ENCODE measurements at regions not wholly inside any gene's neighbourhood (a gene's known extent, or its start where the extent isn't known, plus 50 kb on each side); places are given as distances from the start of the nearest gene placed in this dataset.

GRCh38 chr1:112060261-112060660 is 70.8 kb upstream of the KCND3 start:
- Mint-ChIP-seq H3K27ac (ENCODE audit: unreplicated experiment) (no peak overlapping the region), H3K4me1 (ENCODE audit: low read depth) (no peaks in the 10 kb centered on the region), H3K27me3 (ENCODE audit: low read depth) (peaks cover 3% of the 10 kb centered on the region), H3K9me3 (ENCODE audit: low read depth) (no peaks in the 10 kb centered on the region), H3K4me3 (ENCODE audit: unreplicated experiment) (no peak overlapping the region), H3K36me3 (ENCODE audit: low read depth) (no peaks in the 10 kb centered on the region)
- DNase-seq (ENCODE audit: low spot score) = no peak
- TF ChIP-seq, protein P1, sequence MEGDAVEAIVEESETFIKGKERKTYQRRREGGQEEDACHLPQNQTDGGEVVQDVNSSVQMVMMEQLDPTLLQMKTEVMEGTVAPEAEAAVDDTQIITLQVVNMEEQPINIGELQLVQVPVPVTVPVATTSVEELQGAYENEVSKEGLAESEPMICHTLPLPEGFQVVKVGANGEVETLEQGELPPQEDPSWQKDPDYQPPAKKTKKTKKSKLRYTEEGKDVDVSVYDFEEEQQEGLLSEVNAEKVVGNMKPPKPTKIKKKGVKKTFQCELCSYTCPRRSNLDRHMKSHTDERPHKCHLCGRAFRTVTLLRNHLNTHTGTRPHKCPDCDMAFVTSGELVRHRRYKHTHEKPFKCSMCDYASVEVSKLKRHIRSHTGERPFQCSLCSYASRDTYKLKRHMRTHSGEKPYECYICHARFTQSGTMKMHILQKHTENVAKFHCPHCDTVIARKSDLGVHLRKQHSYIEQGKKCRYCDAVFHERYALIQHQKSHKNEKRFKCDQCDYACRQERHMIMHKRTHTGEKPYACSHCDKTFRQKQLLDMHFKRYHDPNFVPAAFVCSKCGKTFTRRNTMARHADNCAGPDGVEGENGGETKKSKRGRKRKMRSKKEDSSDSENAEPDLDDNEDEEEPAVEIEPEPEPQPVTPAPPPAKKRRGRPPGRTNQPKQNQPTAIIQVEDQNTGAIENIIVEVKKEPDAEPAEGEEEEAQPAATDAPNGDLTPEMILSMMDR (IDR thresholded peaks at IDR 0.05) = no peak

DNA sequence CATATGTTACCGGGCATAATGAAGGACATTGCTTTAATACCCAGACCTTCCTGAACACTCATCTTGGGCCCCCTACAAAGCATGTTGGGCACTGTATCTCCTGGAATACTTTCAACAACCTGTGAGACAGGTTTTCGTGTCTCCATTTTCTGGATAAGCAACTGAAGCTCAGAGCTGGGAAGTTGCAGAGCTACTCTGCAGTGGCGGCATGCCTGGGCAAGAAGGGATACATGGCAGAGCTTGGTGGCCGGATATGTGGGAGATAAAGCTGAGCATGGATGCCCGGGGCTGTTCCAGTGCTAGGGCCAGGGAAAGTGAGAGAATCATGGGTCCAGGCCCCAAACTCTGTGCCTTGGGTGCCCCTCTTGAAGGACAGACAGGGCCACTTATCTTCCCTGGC is 71.6 kb upstream of the KCND3 start:
- TF ChIP-seq, protein P1 (IDR thresholded peaks at IDR 0.05) = no peak
- H3K4me3 Mint-ChIP-seq (ENCODE audit: unreplicated experiment) = no peak overlapping the region
- DNase-seq (ENCODE audit: low spot score) = no peak
- no peak overlapping the region for H3K27ac Mint-ChIP-seq (ENCODE audit: unreplicated experiment)
- H3K36me3 Mint-ChIP-seq (ENCODE audit: low read depth) = no peaks in the 10 kb centered on the region
- H3K9me3 Mint-ChIP-seq (ENCODE audit: low read depth) = no peaks in the 10 kb centered on the region
- peaks cover 3% of the 10 kb centered on the region for H3K27me3 Mint-ChIP-seq (ENCODE audit: low read depth)
- H3K4me1 Mint-ChIP-seq (ENCODE audit: low read depth) = no peaks in the 10 kb centered on the region

GRCh38 chr1:112061901-112062320 is 72.4 kb upstream of the KCND3 start:
- Mint-ChIP-seq H3K4me1 (ENCODE audit: low read depth) (no peaks in the 10 kb centered on the region), H3K27me3 (ENCODE audit: low read depth) (peaks cover 3% of the 10 kb centered on the region), H3K9me3 (ENCODE audit: low read depth) (no peaks in the 10 kb centered on the region), H3K4me3 (ENCODE audit: unreplicated experiment) (no peak overlapping the region), H3K36me3 (ENCODE audit: low read depth) (no peaks in the 10 kb centered on the region), H3K27ac (ENCODE audit: unreplicated experiment) (no peak overlapping the region)
- DNase-seq (ENCODE audit: low spot score) = no peak
- TF ChIP-seq, protein P1 (IDR thresholded peaks at IDR 0.05) = no peak

GRCh38 chr1:112063781-112064728 is 74.6 kb upstream of the KCND3 start:
- Mint-ChIP-seq H3K9me3 (ENCODE audit: low read depth) (no peaks in the 10 kb centered on the region), H3K27me3 (ENCODE audit: low read depth) (no peaks in the 10 kb centered on the region), H3K4me1 (ENCODE audit: low read depth) (no peaks in the 10 kb centered on the region)

DNA sequence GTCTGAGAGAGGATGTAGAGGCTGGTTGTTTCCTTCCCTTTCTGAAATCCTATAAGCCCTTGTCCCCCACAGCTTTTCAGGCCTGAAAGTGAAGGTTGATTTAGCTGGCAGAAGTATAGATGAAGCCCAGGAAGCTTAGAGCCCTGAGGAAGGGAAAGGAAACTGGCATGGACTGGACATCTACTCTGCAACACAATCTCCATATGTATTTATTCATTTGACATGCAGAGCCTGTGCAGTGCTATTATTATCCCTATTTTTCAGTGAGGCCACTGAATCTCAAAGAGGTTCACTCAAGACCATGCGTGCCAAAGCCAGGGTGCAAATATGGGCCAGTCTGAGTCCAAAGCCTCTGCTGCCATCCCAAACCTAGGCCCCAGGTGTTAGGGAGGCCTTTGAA is 78.5 kb upstream of the KCND3 start:
- TF ChIP-seq, protein P1 (IDR thresholded peaks at IDR 0.05) = no peak
- no peak for DNase-seq (ENCODE audit: low spot score)
- no peak overlapping the region for H3K27ac Mint-ChIP-seq (ENCODE audit: unreplicated experiment)
- no peaks in the 10 kb centered on the region for H3K4me1 Mint-ChIP-seq (ENCODE audit: low read depth)
- peaks cover 1% of the 10 kb centered on the region for H3K36me3 Mint-ChIP-seq (ENCODE audit: low read depth)
- H3K4me3 Mint-ChIP-seq (ENCODE audit: unreplicated experiment) = no peak overlapping the region
- no peaks in the 10 kb centered on the region for H3K27me3 Mint-ChIP-seq (ENCODE audit: low read depth)
- peaks cover 15% of the 10 kb centered on the region for H3K9me3 Mint-ChIP-seq (ENCODE audit: low read depth)

More at GRCh38 chr1:112063781-112064728, 74.6 kb upstream of the KCND3 start:
- no peaks in the 10 kb centered on the region for H3K36me3 Mint-ChIP-seq (ENCODE audit: low read depth)
- DNase-seq (ENCODE audit: low spot score) = no peak
- no peak overlapping the region for H3K4me3 Mint-ChIP-seq (ENCODE audit: unreplicated experiment)
- no peak overlapping the region for H3K27ac Mint-ChIP-seq (ENCODE audit: unreplicated experiment)
- TF ChIP-seq, protein P1 (IDR thresholded peaks at IDR 0.05) = no peak
